ENCODE measurements at regions not wholly inside any gene's neighbourhood (a gene's known extent, or its start where the extent isn't known, plus 50 kb on each side); places are given as distances from the start of the nearest gene placed in this dataset.

- TF ChIP-seq EZH2 (IDR thresholded peaks at IDR 0.05; ENCODE audit: low read length) (no peak), CTCF (optimal IDR thresholded peaks at IDR 0.05 in 1 of 3, IDR thresholded peaks at IDR 0.05 in 1 of 3, conservative IDR thresholded peaks at IDR 0.05 in 1 of 3; ENCODE audit: extremely low read depth in 1 of 3, insufficient read depth in 2 of 3, low read length in 3 of 3) (no peak)
Observed at GRCh38 chr6:166838987-166839386, 117.4 kb downstream of the RNASET2 start.

All from keratinocyte (primary cell).